ENCODE measurements at regions not wholly inside any gene's neighbourhood (a gene's known extent, or its start where the extent isn't known, plus 50 kb on each side); places are given as distances from the start of the nearest gene placed in this dataset.

GRCh38 chr7:131107337-131108211, 220.1 kb upstream of the MKLN1 start:
- peak; percentile 84 for DNase-seq (ENCODE audit: low read depth)

GRCh38 chr7:131108212-131108940, 219.3 kb upstream of the MKLN1 start:
- peak; percentile 35 for DNase-seq (ENCODE audit: low read depth)

- DNase-seq (ENCODE audit: low read depth) = peak; percentile 43
Measured at GRCh38 chr7:131109011-131109758, 218.5 kb upstream of the MKLN1 start.

- peak; percentile 94 for DNase-seq (ENCODE audit: low read depth)
Measured at GRCh38 chr7:131109759-131110296, 217.8 kb upstream of the MKLN1 start.

GRCh38 chr7:131110297-131111080, 217.2 kb upstream of the MKLN1 start:
- DNase-seq (ENCODE audit: low read depth) = peak; percentile 62

GRCh38 chr7:131111081-131111576, 216.5 kb upstream of the MKLN1 start:
- peak; percentile 56 for DNase-seq (ENCODE audit: low read depth)

- no peak for DNase-seq (ENCODE audit: low read depth)
Measured at GRCh38 chr7:131111792-131112191, 215.9 kb upstream of the MKLN1 start.

- no peak for DNase-seq (ENCODE audit: low read depth)
Measured at GRCh38 chr7:131112431-131112830, 215.2 kb upstream of the MKLN1 start.

GRCh38 chr7:131115340-131115739, 212.3 kb upstream of the MKLN1 start:
- DNase-seq (ENCODE audit: low read depth) = no peak

- no peak for DNase-seq (ENCODE audit: low read depth)
Measured at GRCh38 chr7:131117439-131117838, 210.2 kb upstream of the MKLN1 start.

GRCh38 chr7:131119381-131119780, 208.3 kb upstream of the MKLN1 start:
- no peak for DNase-seq (ENCODE audit: low read depth)

- DNase-seq (ENCODE audit: low read depth) = no peak
Measured at GRCh38 chr7:131122394-131122793, 205.3 kb upstream of the MKLN1 start.

- DNase-seq (ENCODE audit: low read depth) = no peak
Measured at GRCh38 chr7:131124001-131124629, 203.6 kb upstream of the MKLN1 start.

GRCh38 chr7:131124867-131125266, 202.8 kb upstream of the MKLN1 start:
- no peak for DNase-seq (ENCODE audit: low read depth)

GRCh38 chr7:131130324-131130723, 197.4 kb upstream of the MKLN1 start:
- DNase-seq (ENCODE audit: low read depth) = no peak

GRCh38 chr7:131131012-131131745, 196.5 kb upstream of the MKLN1 start:
- no peak for DNase-seq (ENCODE audit: low read depth)

- no peak for DNase-seq (ENCODE audit: low read depth)
Measured at GRCh38 chr7:131131746-131132431, 195.8 kb upstream of the MKLN1 start.

- no peak for DNase-seq (ENCODE audit: low read depth)
Measured at GRCh38 chr7:131139462-131139861, 188.2 kb upstream of the MKLN1 start.

GRCh38 chr7:131141443-131141967, 186.2 kb upstream of the MKLN1 start:
- no peak for DNase-seq (ENCODE audit: low read depth)

Data from RPMI7951 (cell line).